GM21786 (cell line): ENCODE measurements at regions not wholly inside any gene's neighbourhood (a gene's known extent, or its start where the extent isn't known, plus 50 kb on each side); places are given as distances from the start of the nearest gene placed in this dataset.

Source experiments
- ATAC-seq: cut with Tn5 transposase; IDR thresholded peaks from one replicate; pipeline ENCODE4 v1.9.1; 2021; ENCODE audit not compliant: unreplicated experiment

GRCh38 chr5:2608391-2608790, 143.1 kb downstream of the IRX2 start:
- ATAC-seq: no peak

- ATAC-seq: no peak
Observed at GRCh38 chr5:2607598-2607997, 143.9 kb downstream of the IRX2 start.

- ATAC-seq: no peak
Observed at GRCh38 chr5:2603272-2603575, 148.3 kb downstream of the IRX2 start.

GRCh38 chr5:2602451-2603271, 148.8 kb downstream of the IRX2 start:
- no peak for ATAC-seq

GRCh38 chr5:2598503-2598902, 153.0 kb downstream of the IRX2 start:
- no peak for ATAC-seq

- no peak for ATAC-seq
Observed at GRCh38 chr5:2594701-2595100, 156.8 kb downstream of the IRX2 start.

- no peak for ATAC-seq
Observed at GRCh38 chr5:2592766-2593165, 158.7 kb downstream of the IRX2 start.

GRCh38 chr5:2591777-2592453, 159.6 kb downstream of the IRX2 start:
- ATAC-seq: no peak

- ATAC-seq: no peak
Observed at GRCh38 chr5:2588850-2589501, 162.5 kb downstream of the IRX2 start.

GRCh38 chr5:2587189-2588031, 164.1 kb downstream of the IRX2 start:
- ATAC-seq: no peak

GRCh38 chr5:2586016-2586715, 165.3 kb downstream of the IRX2 start:
- ATAC-seq: no peak

GRCh38 chr5:2584579-2585269, 166.8 kb downstream of the IRX2 start:
- no peak for ATAC-seq

- no peak for ATAC-seq
Observed at GRCh38 chr5:2582507-2582906, 169.0 kb downstream of the IRX2 start.

- ATAC-seq: no peak
Observed at GRCh38 chr5:2582106-2582505, 169.4 kb downstream of the IRX2 start.

- ATAC-seq: no peak
Observed at GRCh38 chr5:2581418-2581817, 170.1 kb downstream of the IRX2 start.

GRCh38 chr5:2579126-2579525, 172.4 kb downstream of the IRX2 start:
- no peak for ATAC-seq

- ATAC-seq: no peak
Observed at GRCh38 chr5:2577312-2578036, 174.0 kb downstream of the IRX2 start.

GRCh38 chr5:2576823-2577222, 174.7 kb downstream of the IRX2 start:
- ATAC-seq: no peak

GRCh38 chr5:2575871-2576270, 175.6 kb downstream of the IRX2 start:
- ATAC-seq: no peak
